ENCODE measurements at regions not wholly inside any gene's neighbourhood (a gene's known extent, or its start where the extent isn't known, plus 50 kb on each side); places are given as distances from the start of the nearest gene placed in this dataset.
"Not testable (repeated sequence)": the region's sequence is repeated elsewhere in the genome, so short reads cannot be mapped to it uniquely, and the experiment has no call there.

DNA sequence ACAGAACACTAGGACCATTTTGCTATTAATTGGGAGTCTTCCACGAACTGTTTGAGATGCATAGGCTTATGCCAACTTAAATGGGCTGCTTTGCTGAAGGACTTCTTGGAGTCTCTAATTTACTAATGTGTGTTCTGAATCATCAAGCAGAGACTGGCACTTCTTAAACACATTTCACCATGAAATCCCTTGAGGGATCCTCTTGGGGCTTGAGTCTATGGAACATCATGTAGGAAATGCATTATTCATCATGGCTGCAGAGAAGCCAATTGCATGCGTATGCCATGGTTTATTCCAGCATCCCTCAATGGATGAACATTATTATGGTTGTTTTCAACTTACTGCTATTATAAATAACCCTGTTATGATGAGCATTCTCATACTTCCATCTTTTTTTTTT is 73.4 kb downstream of the FGD2 start:
- no peak for DNase-seq (ENCODE audit: low read depth)

DNA sequence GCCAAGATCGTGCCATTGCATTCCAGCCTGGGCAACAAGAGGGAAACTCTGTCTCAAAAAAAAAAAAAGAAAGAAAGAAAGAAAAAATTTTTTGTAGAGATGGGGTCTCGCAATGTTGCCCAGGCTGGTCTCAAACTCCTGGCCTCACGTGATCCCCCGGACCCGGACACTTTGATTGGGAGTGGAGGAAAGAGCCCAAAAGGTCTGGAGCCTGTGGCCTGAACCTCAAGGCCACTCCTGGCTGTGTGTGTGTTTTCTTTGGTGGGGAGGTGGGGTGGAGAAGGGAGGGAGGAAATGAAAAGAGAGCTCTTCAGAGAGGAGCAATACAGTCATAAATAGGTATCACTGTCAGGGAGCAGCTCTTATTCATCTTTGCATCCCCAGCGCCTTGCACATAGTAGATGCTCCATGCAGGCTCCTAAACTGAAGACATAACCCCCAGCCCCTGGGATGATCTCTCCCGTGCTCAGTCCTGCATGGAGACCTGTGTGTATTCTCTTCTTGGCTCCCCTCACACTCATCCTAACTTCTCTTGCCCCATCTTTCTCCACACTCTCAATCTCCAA is 75.7 kb downstream of the FGD2 start:
- DNase-seq (ENCODE audit: low read depth) = no peak

DNA sequence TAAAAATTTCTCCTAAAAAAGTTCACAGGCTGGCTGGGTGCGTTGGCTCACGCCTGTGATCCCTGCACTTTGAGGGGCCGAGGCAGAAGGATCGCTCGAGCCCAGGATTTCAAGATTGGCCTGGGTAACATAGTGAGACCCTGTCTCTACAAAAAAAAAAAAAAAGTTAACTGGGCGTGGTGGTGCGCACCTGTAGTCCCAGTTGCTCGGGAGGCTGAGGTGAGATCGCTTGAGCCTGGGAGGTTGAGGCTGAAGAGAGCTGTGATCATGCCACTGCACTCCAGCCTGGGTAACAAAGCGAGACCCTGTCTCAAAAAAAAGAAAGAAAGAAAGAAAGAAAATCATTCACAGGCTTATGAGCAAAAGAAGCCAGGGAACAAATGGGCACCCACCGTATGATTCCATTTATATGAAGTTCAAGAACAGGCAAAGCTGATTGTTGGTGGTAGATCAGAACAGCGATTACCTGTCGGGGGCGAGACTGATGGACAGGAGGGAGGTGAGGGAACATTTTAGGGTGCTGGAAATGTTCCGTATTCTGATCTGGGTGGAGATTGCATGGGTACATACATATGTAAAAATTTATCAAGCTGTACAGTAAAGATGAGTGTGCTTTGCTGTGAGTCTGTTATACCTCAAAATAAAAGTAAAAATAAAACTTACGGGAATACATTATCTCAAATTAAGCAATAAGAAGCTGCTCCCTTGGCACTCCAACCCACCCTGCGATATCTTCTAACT is 77.1 kb downstream of the FGD2 start:
- DNase-seq (ENCODE audit: low read depth) = no peak

DNA sequence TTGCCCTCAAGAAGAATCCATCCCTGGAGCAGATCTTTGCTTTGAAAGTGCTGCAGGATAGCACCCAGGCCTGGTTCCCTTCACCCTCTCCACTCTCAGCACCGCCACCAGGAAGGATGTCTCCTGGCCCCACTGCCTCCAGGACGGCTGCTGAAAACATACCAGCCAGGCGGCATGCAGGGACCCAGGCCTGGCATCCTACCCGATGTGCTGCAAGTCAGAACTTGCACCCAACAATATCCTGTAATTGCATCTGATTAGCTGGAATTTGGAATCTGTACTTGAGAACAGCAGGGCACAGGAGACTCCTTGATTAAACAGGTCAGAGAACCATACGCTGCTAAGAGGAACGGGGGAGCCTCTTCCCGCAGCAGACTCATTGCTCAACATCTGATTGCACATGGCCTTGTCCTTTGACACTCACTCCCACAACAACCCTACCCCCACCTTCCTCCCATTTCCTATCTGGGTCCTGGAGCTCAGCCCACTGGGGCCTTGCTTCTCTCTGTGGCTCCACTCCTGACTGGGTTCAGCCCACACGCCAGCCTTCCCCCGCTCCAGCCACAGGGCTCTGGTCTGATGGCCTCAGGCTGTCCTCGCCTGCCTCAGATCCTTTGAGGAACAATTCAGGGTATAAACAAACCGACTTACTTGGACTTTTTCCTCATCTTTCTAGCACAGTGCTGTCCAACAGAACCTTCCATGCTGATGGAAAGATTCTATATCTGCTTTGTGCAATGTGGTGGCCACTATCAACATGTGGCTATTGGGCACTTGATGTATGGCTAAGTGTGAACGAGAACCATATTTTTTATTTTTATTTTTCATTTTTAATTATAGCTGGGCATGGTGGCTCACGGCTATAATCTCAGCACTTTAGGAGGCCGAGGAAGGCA is 78.0 kb downstream of the FGD2 start:
- DNase-seq (ENCODE audit: low read depth) = no peak

DNA sequence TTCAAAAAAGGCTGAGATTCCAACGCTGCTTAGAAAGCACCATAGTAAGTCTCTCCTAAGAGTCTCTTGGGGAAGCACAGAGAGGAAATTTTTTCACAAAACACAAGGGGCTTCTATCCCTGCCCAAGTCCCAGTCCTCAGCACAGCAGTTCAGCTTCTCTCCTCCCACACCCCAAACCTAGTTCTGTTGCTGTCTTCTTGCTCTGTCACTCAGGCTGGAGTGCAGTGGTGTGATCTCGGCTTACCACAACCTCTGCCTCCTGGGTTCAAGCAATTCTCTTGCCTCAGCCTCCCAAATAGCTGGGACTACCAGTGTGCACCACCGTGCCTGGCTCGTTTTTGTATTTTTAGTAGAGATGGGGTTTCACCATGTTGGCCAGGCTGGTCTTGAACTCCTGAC is 79.2 kb downstream of the FGD2 start:
- DNase-seq (ENCODE audit: low read depth) = not testable (repeated sequence)

DNA sequence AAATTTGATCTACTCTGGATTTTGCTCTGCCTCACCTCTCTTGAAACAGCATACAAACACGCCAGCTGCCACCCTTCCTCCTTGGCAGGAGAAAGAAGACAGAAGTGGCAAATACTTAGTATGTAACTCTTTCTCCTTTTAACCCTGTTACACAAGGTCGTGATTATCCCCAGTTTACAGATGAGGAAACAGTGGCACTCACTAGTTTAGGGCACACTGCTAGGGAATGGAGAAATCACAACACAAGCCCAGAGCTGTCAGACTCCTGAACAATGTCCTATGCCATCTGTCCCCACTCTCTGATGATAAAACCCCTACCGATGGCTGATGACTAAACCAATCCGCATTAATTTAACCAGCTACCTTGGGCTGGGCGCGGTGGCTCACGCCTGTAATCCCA is 79.7 kb downstream of the FGD2 start:
- DNase-seq (ENCODE audit: low read depth) = no peak

DNA sequence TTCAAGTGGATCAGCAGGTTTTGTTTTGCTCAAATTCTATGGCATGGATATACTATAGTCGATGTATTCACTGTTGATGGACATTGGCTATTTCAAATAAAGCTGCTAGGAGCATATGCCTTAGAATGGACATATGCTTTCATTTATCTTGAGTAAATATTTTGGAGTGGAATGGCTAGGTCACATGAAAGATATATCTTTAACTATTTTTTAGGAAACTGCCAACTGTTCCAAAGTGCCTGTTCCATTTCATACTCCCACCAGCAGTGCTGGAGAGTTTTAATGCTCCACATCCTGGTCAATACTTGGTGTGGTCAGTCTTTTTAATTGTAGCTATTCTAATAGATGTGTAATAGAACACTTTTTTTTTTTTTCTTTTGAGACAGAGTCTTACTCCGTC is 81.1 kb upstream of the PIM1 start:
- DNase-seq (ENCODE audit: low read depth) = no peak

DNA sequence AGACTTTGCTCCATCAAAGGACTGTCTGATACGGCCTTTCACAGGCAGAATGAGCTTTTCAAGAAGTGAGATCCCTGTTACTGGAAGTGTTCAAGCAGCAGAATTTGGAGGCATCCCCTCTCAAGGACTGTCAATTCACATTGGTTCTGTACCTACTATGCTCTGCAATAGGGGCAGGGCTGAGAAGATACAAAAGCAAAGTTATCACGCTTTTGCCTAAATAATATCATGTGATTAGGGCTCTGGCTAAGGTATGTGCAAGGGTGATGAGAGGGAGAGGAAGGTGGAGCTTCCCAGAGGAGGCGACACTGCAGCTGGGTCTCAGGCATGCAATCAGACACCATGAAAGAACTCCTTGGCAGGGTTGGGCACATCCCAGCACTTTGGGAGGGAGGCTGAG is 80.2 kb upstream of the PIM1 start:
- no peak for DNase-seq (ENCODE audit: low read depth)

DNA sequence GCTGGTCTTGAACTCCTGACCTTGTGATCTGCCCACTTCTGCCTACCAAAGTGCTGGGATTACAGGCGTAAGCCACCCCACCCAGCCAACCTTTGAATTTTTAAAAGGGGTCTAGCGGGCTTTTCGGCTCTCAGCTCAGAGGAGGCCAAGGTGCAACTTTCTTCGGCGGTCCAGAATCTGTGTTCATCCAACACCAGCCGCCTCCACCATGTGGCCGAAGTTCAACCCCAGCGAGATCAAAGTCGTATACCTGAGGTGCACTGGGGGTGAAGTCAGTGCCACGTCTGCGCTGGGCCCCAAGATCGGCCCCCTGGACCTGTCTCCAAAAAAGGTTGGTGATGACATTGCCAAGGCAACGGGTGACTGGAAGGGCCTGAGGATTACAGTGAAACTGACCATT is 78.8 kb upstream of the PIM1 start:
- DNase-seq (ENCODE audit: low read depth) = not testable (repeated sequence)

DNA sequence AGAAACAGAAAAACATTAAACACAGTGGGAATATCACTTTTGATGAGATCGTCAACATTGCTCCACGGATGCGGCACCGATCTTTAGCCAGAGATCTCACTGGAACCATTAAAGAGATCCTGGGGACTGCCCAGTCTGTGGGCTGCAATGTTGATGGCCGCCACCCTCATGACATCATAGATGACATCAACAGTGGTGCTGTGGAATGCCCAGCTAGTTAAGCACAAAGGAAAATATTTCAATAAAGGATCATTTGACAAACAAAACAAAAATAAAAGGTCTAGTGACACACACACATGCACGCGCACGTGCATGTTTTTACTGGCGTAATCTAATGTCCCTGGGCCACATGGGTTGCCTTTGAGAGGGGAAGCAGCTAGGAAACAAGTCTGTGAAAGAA is 78.4 kb upstream of the PIM1 start:
- not testable (repeated sequence) for DNase-seq (ENCODE audit: low read depth)

DNA sequence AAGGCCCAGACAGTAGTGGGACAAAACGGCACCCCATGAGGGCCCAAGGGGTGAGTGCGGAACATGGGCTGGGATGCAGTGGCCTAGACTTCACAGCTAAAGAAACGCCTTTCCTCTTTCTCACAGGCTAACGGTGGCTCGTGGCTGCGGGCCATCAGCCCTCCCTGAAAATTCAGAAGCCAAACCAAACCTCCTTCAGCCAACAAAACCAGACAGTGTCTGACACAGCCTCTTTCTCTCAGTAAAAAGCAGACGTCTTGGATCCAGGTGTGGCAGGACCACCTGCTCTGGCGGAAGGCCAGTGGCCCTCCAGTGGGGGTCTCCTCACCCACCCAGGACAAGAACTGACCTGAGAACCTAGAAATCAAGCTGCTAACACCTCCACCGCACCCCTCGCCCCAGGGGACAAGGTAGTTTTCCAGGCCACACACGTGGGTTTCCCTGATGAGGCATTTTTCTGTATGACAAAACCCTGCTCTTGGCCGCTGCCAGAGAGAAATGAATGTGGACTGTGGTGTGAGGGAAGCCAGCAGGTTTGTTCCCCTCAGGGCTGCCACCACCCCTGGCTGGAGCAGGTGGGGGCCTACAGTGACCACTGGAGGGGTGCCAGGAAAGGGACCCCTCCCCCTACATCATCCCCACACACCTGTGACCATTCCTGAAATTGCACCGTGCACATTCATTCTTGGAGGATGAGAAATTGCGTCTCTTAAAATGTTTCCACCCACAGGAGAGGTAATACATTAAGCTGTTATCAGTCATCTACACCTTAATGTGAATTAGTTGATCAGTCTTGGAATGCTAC is 76.8 kb upstream of the PIM1 start:
- no peak for DNase-seq (ENCODE audit: low read depth)

DNA sequence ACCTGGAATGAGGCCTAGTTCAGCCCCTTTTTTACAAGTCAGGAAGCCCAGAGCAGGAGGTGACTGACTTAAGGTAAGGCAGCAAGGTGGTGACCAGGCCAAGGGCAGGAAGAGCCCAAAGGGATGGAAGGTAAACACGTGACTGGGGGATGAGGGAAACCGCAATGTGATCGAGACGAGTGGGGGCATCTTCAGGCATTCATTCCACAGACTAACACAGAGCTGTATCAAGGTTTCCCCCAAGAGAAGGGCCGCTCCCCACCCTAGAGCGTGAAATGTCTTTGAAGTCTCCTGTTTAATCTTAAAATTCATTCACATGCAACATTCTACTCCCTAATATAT is 76.3 kb upstream of the PIM1 start:
- no peak for DNase-seq (ENCODE audit: low read depth)

DNA sequence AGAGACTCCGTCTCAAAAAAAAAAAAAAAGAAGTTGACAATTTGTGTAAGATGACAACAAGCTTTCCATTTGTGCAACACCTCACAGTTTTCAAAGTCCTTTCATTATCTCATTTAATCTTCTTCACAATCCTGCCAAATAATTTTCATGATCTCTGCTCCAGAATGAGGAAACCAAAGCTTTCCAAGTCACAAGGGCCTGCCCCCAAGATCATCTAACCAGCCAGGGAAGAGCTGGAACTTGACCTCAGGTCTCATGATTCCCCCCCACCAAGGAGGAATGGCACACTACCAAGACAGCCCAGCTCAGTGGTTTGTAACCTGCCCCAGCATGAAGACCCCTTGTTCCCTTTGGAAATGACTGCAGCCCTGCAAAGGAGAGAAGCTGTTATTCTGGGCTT is 74.0 kb upstream of the PIM1 start:
- DNase-seq (ENCODE audit: low read depth) = no peak

DNA sequence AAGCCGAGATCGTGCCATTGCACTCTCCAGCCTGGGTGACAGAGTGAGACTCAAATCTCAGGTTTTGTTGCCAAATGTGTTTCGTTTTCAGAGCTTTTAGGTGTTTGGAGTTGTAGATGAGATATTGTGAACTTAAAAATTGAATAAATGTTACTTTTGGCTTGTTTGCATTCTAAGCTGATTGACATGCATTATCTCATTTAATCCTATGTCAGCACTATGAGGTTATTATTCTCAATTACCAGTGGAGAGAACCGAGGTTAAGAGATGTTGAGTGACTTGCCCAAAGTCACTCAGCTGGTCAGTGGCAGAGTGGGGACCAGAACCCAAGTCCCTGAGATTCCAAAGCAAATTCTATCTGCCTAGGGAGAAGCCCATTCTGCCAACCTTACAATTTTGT is 72.6 kb upstream of the PIM1 start:
- no peak for DNase-seq (ENCODE audit: low read depth)

DNA sequence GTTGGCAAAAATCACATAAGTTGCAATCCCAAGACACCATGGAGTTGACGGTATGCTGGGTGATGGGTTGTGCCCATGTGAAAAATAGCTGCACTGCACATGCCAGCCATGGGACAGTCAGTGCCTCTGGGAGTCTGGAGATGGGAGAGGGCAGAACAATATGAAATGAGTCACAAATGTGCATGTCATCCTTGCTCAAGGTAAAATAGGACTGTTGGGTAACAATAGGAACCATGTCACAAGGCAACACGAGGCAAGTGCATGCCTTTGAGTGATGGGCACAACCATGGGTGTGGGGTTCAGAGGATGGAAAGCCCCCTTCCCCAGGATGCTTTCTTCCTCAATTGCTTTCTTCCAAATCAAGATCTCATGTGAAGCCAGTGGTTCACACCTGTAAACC is 70.5 kb upstream of the PIM1 start:
- DNase-seq (ENCODE audit: low read depth) = no peak

DNA sequence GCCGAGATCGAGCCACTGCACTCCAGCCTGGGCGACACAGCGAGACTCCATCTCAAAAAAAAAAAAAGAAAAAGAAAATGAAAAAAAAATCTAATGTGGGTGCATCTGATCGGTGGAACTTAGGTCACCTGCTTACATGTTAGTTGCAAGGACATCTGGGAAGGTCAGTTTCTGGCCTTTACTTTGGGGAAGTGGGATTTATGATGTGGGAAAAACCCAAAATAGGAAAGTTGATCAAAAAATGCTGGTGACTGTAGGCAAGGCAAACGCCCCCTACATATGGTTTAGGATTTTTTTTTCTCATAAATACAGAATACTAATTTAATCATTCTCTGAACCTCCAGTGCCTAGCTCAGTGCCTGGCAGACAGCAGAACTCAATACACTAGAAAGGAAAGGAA is 69.2 kb upstream of the PIM1 start:
- no peak for DNase-seq (ENCODE audit: low read depth)

DNA sequence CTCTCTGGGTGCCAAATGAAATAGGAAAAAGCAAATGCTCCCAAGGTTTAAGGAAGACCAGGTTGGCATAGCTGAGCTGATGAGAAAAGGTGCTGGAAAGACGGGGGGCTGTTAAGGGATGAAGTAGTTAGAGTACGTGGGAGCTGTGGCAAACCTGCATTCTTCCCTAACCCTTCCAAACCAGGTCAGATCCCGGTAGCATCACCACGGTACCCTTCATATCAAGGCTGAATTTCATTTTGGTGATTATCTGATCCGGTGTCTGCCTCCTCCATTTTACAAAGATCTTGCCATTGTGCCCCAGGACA is 68.0 kb upstream of the PIM1 start:
- no peak for DNase-seq (ENCODE audit: low read depth)

DNA sequence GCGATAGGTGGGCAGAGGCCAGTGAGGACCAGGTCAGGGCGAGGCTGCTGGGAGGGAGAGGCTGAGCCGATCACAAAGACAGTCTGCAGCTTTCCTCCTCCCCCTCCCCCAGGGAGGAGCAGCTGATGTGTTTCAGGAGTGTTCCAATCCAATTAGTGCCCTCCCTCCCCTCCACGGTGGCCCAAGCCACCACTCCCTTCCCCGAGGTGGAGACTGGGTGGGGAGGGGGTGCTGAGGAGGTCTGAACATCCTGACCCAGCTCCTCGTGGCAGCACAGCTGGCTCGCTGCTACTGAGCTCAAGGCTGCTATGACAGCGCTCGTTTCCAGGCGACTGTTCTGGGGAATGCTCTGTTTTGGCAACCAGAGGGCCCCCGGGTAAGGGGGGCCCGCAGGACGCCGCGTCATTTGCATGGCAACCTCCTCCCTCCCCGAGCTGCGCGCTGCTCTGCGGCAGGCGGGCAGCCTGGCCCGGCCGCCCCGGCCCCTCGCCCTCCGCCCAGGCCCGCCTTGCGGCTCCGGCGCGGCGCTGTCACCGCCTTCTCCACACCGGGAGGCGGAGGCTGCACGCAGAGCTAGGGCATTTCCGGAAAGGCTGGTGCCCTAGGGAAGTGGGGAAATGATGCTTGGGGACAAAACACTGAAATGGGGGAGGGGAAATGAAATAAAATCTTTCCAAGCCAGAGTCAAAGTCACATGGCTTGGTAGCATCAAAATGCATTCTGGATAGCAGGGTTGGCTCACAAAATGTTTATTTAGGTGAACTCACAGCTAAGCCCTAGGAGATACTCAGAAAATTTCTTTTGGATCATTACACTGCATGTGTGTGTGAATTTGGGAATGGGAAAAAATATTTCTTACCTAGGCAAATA is 67.4 kb upstream of the PIM1 start:
- peak; percentile 51 for DNase-seq (ENCODE audit: low read depth)

DNA sequence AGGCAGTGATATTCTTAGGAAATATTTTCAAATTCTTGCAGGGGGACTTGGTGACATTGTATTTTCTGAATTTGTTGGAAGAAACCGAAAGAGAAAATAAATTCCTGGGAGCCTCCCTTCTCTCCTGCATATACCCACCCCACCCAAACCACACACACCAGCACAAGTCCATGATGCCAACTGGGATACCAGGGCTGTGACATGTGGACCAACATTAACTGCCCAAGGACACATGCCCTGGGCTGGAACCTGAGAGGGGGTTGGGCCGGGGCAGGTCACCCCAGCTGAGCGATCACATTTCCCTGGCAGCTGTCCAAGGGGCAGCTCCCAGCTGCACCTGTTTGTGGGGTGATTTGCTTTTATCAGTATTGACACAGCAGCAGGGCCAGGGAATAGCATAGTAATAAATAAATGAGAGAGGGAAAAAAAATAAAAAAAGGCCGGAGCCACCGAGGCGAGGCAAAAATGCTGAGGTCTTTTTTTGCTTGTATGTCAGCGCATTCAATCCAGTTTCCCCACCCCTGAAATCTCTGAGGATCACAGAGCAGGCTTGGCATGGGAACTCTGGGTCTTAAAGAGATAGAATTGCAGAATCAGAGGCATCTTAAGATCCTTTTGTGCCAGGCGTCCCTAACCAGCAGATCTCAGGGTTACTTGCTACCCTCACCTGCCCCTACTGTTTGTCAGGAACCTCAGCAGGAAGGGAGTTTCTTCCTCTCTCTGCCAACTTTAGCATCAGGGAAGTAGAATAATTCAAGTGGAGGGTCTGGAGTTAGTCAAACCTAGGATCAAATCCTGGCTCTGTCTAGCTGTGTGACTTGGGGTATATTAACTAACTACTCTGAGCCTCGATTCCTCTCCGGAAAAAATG is 66.5 kb upstream of the PIM1 start:
- no peak for DNase-seq (ENCODE audit: low read depth)

DNA sequence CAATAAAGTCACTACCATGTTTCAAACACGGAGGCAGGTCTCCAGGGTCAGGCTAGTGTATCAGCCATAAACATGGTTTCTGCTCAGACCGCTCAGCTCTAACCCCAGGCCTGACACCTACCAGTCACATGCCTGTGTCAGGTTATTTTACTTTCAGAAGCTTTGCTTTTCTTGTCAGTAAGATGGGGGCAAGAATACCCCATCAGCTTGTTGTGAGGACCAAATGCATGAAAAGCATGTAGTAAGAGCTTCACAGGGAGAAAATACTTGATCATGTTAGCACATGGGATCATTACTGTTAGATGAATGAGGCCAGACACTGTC is 65.2 kb upstream of the PIM1 start:
- no peak for DNase-seq (ENCODE audit: low read depth)
